ENCODE measurements at regions not wholly inside any gene's neighbourhood (a gene's known extent, or its start where the extent isn't known, plus 50 kb on each side); places are given as distances from the start of the nearest gene placed in this dataset.

- H3K27me3 ChIP-seq (ENCODE audit: insufficient read depth, poor library complexity, severe bottlenecking), result no peaks in the 10 kb centered on the region
- TF ChIP-seq CTCF (IDR thresholded peaks at IDR 0.05; ENCODE audit: poor library complexity, severe bottlenecking), result no peak
- peak overlapping the region; percentile 7 for H3K27ac ChIP-seq (ENCODE audit: poor library complexity, severe bottlenecking)
- DNase-seq (ENCODE audit: low spot score), result no peak
- peaks cover 6% of the 10 kb centered on the region for H3K4me1 ChIP-seq (ENCODE audit: insufficient read depth, poor library complexity, severe bottlenecking)
- no peaks in the 10 kb centered on the region for H3K9me3 ChIP-seq (ENCODE audit: severe bottlenecking)
- no peak overlapping the region for H3K4me3 ChIP-seq (ENCODE audit: severe bottlenecking)
- peak; percentile 66; the same call in 2 of the 3 replicates for ATAC-seq (ENCODE audit: low read depth)
- no peaks in the 10 kb centered on the region for H3K36me3 ChIP-seq (ENCODE audit: low read depth)
Measured at GRCh38 chr5:4576161-4576748, 563.9 kb upstream of the ADAMTS16 start.

GRCh38 chr5:4576908-4577307 lies 563.2 kb upstream of the ADAMTS16 start:
- no peak for ATAC-seq (ENCODE audit: low read depth)
- TF ChIP-seq CTCF (IDR thresholded peaks at IDR 0.05; ENCODE audit: poor library complexity, severe bottlenecking), result no peak
- Histone ChIP-seq H3K9me3 (ENCODE audit: severe bottlenecking) (no peaks in the 10 kb centered on the region), H3K4me3 (ENCODE audit: severe bottlenecking) (no peak overlapping the region), H3K4me1 (ENCODE audit: insufficient read depth, poor library complexity, severe bottlenecking) (peaks cover 6% of the 10 kb centered on the region), H3K27me3 (ENCODE audit: insufficient read depth, poor library complexity, severe bottlenecking) (no peaks in the 10 kb centered on the region), H3K36me3 (ENCODE audit: low read depth) (no peaks in the 10 kb centered on the region), H3K27ac (ENCODE audit: poor library complexity, severe bottlenecking) (no peak overlapping the region)
- DNase-seq (ENCODE audit: low spot score), result no peak

GRCh38 chr5:4579679-4580078 lies 560.5 kb upstream of the ADAMTS16 start:
- H3K36me3 ChIP-seq (ENCODE audit: low read depth), result no peaks in the 10 kb centered on the region
- H3K27ac ChIP-seq (ENCODE audit: poor library complexity, severe bottlenecking), result no peak overlapping the region
- no peak for TF ChIP-seq CTCF (IDR thresholded peaks at IDR 0.05; ENCODE audit: poor library complexity, severe bottlenecking)
- H3K9me3 ChIP-seq (ENCODE audit: severe bottlenecking), result no peaks in the 10 kb centered on the region
- H3K4me1 ChIP-seq (ENCODE audit: insufficient read depth, poor library complexity, severe bottlenecking), result peaks cover 6% of the 10 kb centered on the region
- no peaks in the 10 kb centered on the region for H3K27me3 ChIP-seq (ENCODE audit: insufficient read depth, poor library complexity, severe bottlenecking)
- DNase-seq (ENCODE audit: low spot score) (no peak), ATAC-seq (ENCODE audit: low read depth) (no peak)
- H3K4me3 ChIP-seq (ENCODE audit: severe bottlenecking), result no peak overlapping the region

GRCh38 chr5:4580772-4581171 lies 559.4 kb upstream of the ADAMTS16 start:
- DNase-seq (ENCODE audit: low spot score) (no peak), ATAC-seq (ENCODE audit: low read depth) (no peak)
- H3K4me1 ChIP-seq (ENCODE audit: insufficient read depth, poor library complexity, severe bottlenecking), result peaks cover 6% of the 10 kb centered on the region
- no peak overlapping the region for H3K27ac ChIP-seq (ENCODE audit: poor library complexity, severe bottlenecking)
- H3K36me3 ChIP-seq (ENCODE audit: low read depth), result no peaks in the 10 kb centered on the region
- H3K4me3 ChIP-seq (ENCODE audit: severe bottlenecking), result no peak overlapping the region
- H3K27me3 ChIP-seq (ENCODE audit: insufficient read depth, poor library complexity, severe bottlenecking), result no peaks in the 10 kb centered on the region
- TF ChIP-seq CTCF (IDR thresholded peaks at IDR 0.05; ENCODE audit: poor library complexity, severe bottlenecking), result no peak
- H3K9me3 ChIP-seq (ENCODE audit: severe bottlenecking), result no peaks in the 10 kb centered on the region

- Histone ChIP-seq H3K27ac (ENCODE audit: poor library complexity, severe bottlenecking) (no peak overlapping the region), H3K27me3 (ENCODE audit: insufficient read depth, poor library complexity, severe bottlenecking) (no peaks in the 10 kb centered on the region), H3K4me3 (ENCODE audit: severe bottlenecking) (no peak overlapping the region), H3K36me3 (ENCODE audit: low read depth) (no peaks in the 10 kb centered on the region), H3K4me1 (ENCODE audit: insufficient read depth, poor library complexity, severe bottlenecking) (peaks cover under 1% of the 10 kb centered on the region), H3K9me3 (ENCODE audit: severe bottlenecking) (no peaks in the 10 kb centered on the region)
- DNase-seq (ENCODE audit: low spot score), result no peak
- no peak for TF ChIP-seq CTCF (IDR thresholded peaks at IDR 0.05; ENCODE audit: poor library complexity, severe bottlenecking)
- no peak for ATAC-seq (ENCODE audit: low read depth)
Measured at GRCh38 chr5:4581289-4581688, 558.8 kb upstream of the ADAMTS16 start.
